ENCODE measurements at regions not wholly inside any gene's neighbourhood (a gene's known extent, or its start where the extent isn't known, plus 50 kb on each side); places are given as distances from the start of the nearest gene placed in this dataset.
"Not testable (repeated sequence)": the region's sequence is repeated elsewhere in the genome, so short reads cannot be mapped to it uniquely, and the experiment has no call there.

GRCh38 chr7:48992816-48993215 is 68.5 kb downstream of the CDC14C start:
- Histone ChIP-seq H4K20me1 (no peaks in the 10 kb centered on the region), H3K27me3 (no peaks in the 10 kb centered on the region), H3K4me3 (no peak overlapping the region), H3K27ac (no peak overlapping the region), H3K9me3 (replicated peaks in 1 of 11) (no peaks in the 10 kb centered on the region), H3K4me1 (no peaks in the 10 kb centered on the region; a peak in 1 of 20 replicates), H3K4me2 (no peak overlapping the region), H3K36me3 (no peaks in the 10 kb centered on the region), H3K9ac (no peak overlapping the region)
- no peak for TF ChIP-seq Cebpa-rat (IDR thresholded peaks at IDR 0.05)

GRCh38 chr7:49001610-49002033 is 77.3 kb downstream of the CDC14C start:
- Histone ChIP-seq H3K4me3 (no peak overlapping the region), H3K9me3 (replicated peaks in 1 of 11) (peaks cover 0 to 8% (median 0%) of the 10 kb centered on the region in 11 experiments; a peak in 2 of 22 replicates), H4K20me1 (no peaks in the 10 kb centered on the region), H3K9ac (no peak overlapping the region), H3K27me3 (no peaks in the 10 kb centered on the region), H3K4me2 (no peak overlapping the region), H3K4me1 (no peaks in the 10 kb centered on the region), H3K36me3 (no peaks in the 10 kb centered on the region), H3K27ac (no peak overlapping the region)
- TF ChIP-seq Cebpa-rat (IDR thresholded peaks at IDR 0.05) = no peak

- no peaks in the 10 kb centered on the region for H3K27me3 ChIP-seq
- no peak overlapping the region for H3K4me2 ChIP-seq
- H4K20me1 ChIP-seq = no peaks in the 10 kb centered on the region
- no peak overlapping the region for H3K4me3 ChIP-seq
- no peak overlapping the region for H3K27ac ChIP-seq
- H3K9ac ChIP-seq = no peak overlapping the region
- H3K9me3 ChIP-seq (replicated peaks in 1 of 11) = peaks cover 0 to 8% (median 0%) of the 10 kb centered on the region in 11 experiments; a peak in 3 of 22 replicates
- no peak for TF ChIP-seq Cebpa-rat (IDR thresholded peaks at IDR 0.05)
- no peaks in the 10 kb centered on the region for H3K4me1 ChIP-seq
- no peaks in the 10 kb centered on the region for H3K36me3 ChIP-seq
These were observed 86.4 kb downstream of the CDC14C start for GRCh38 chr7:49010717-49011116.

DNA sequence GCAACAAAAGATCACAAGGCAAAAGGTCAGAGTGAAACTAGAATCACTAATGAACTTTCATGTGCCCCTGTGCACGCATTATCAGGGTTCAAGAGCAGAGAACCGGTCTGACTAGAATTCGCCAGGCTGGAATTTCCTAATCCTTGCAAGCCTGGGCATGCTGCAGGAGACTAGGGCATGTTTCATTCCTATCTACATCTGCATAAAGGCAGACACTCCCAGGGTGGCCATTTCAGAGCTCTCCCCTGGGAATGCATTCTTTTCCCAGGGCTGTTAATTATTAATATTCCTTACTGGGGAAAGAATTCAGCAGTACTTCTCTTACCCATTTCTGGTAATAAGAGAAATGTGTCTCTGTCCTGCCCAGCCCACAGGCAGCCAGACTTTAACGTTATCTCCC is 90.5 kb downstream of the CDC14C start:
- no peak overlapping the region for H3K4me2 ChIP-seq
- no peaks in the 10 kb centered on the region for H3K4me1 ChIP-seq
- no peak overlapping the region for H3K9ac ChIP-seq
- no peak overlapping the region for H3K4me3 ChIP-seq
- TF ChIP-seq Cebpa-rat (IDR thresholded peaks at IDR 0.05) = no peak
- H3K27ac ChIP-seq = no peak overlapping the region
- H3K9me3 ChIP-seq (replicated peaks in 1 of 11) = peaks cover 0 to 6% (median 0%) of the 10 kb centered on the region in 11 experiments; a peak in 1 of 22 replicates
- no peaks in the 10 kb centered on the region for H4K20me1 ChIP-seq
- no peaks in the 10 kb centered on the region for H3K27me3 ChIP-seq
- no peaks in the 10 kb centered on the region for H3K36me3 ChIP-seq

DNA sequence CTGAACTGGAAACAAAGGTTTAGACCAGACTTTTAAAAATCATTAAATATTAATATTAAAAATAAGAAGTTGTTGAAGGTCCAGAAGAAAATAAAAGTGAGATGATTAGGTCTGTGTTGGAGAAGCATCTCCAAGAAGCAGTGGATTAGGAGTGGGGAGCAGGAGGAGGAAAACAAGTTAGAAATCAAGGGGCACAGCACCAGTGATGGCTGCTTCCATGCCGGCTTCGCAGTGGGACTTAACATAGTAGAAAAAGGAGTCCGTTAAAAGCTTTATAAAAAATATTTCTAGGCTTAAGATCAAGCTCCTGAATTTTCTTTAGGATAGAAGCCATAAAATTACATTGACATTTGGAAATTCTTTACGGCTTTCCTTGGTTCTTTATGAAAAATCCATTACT is 95.8 kb downstream of the CDC14C start:
- no peaks in the 10 kb centered on the region for H3K36me3 ChIP-seq
- no peak overlapping the region for H3K4me2 ChIP-seq
- no peak for TF ChIP-seq Cebpa-rat (IDR thresholded peaks at IDR 0.05)
- no peaks in the 10 kb centered on the region for H4K20me1 ChIP-seq
- no peak overlapping the region for H3K27ac ChIP-seq
- no peak overlapping the region for H3K4me3 ChIP-seq
- H3K27me3 ChIP-seq = no peaks in the 10 kb centered on the region
- no peak overlapping the region for H3K9ac ChIP-seq
- peaks cover 0 to 6% (median 0%) of the 10 kb centered on the region in 11 experiments; a peak in 1 of 22 replicates for H3K9me3 ChIP-seq (replicated peaks in 1 of 11)
- no peaks in the 10 kb centered on the region for H3K4me1 ChIP-seq

DNA sequence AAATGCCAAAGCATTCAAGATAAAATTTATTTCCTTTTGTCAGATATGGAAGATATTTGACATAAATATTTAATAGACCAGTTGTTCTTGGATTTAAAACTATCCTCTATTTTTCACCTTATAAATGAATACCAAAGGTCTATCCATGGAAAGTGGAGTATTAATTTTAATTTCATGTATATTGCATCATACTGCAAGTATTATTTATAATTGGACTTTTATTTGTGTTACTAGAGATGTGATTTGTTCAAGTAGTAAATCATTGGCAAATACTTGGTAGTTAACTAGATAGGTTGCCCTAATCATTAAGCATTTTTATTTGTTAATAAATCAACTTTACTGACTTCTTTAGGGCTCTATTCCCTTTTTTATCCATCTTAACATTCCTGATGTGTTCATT is 98.1 kb downstream of the CDC14C start:
- Histone ChIP-seq H3K4me1 (no peaks in the 10 kb centered on the region), H3K9ac (no peak overlapping the region), H3K27me3 (no peaks in the 10 kb centered on the region), H3K36me3 (no peaks in the 10 kb centered on the region), H3K27ac (no peak overlapping the region), H3K4me3 (no peak overlapping the region), H4K20me1 (no peaks in the 10 kb centered on the region), H3K4me2 (no peak overlapping the region), H3K9me3 (replicated peaks in 1 of 11) (no peaks in the 10 kb centered on the region)
- no peak for TF ChIP-seq Cebpa-rat (IDR thresholded peaks at IDR 0.05)

- Histone ChIP-seq H3K36me3 (no peaks in the 10 kb centered on the region), H3K4me2 (no peak overlapping the region), H3K4me1 (no peaks in the 10 kb centered on the region), H3K27ac (no peak overlapping the region), H3K9me3 (replicated peaks in 1 of 11) (no peaks in the 10 kb centered on the region), H3K27me3 (no peaks in the 10 kb centered on the region), H3K4me3 (no peak overlapping the region), H4K20me1 (no peaks in the 10 kb centered on the region), H3K9ac (no peak overlapping the region)
- TF ChIP-seq Cebpa-rat (IDR thresholded peaks at IDR 0.05) = no peak
These were observed 99.3 kb downstream of the CDC14C start for GRCh38 chr7:49023345-49024328.

DNA sequence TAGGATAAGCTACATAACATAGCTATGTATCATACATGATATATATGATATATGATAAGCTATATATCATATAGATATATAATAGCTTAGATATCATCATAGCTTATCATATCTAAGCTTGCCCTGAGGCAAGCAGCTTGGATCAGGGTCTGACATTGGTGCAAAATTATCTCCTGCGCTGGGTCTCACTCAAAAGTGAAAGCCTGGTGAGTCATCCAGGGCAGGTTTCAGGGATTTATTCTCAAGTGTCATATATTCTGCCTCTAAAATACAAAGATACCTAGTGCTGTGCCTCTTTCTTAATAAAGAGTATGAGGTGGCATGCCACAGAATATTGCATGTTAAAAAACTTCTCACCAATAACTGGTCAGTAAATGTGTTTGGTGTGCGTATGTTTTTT is 105.9 kb downstream of the CDC14C start:
- Histone ChIP-seq H3K9ac (no peak overlapping the region), H4K20me1 (no peaks in the 10 kb centered on the region), H3K27ac (no peak overlapping the region), H3K4me3 (no peak overlapping the region), H3K36me3 (no peaks in the 10 kb centered on the region), H3K9me3 (replicated peaks in 1 of 11) (no peaks in the 10 kb centered on the region), H3K4me2 (no peak overlapping the region), H3K27me3 (no peaks in the 10 kb centered on the region), H3K4me1 (no peaks in the 10 kb centered on the region)
- no peak for TF ChIP-seq Cebpa-rat (IDR thresholded peaks at IDR 0.05)

DNA sequence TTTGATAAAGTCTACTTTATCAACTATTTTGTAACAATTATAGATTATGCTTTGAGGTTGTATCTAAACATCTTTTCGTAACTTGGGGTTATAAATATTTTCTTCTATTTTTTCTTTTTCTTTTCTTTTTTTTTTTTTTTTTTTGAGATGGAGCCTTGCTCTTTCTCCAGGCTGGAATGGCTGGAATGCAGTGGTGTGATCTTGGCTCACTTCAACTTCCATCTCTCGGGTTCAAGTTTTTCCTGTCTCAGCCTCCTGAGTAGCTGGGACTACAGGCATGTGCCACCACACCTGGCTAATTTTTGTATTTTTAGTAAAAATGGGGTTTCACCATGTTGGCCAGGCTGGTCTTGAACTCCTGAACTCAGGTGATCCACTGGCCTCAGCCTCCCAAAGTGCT is 108.8 kb downstream of the CDC14C start:
- H3K36me3 ChIP-seq; H3K9me3 ChIP-seq (replicated peaks in 1 of 11); H3K27ac ChIP-seq; H3K4me1 ChIP-seq; H3K9ac ChIP-seq; H3K27me3 ChIP-seq; H3K4me2 ChIP-seq; H4K20me1 ChIP-seq; H3K4me3 ChIP-seq: not testable (repeated sequence)

Measured in BLaER1 treated with 17β-estradiol and CSF1 and Interleukin-3, amounts not matched to agents 10 nM and 100 nM (cell line).